ENCODE measurements at regions not wholly inside any gene's neighbourhood (a gene's known extent, or its start where the extent isn't known, plus 50 kb on each side); places are given as distances from the start of the nearest gene placed in this dataset.

GRCh38 chr12:67525617-67525884 is 123.0 kb upstream of the DYRK2 start:
- peaks cover 6% of the 10 kb centered on the region for H3K4me1 Mint-ChIP-seq
- no peaks in the 10 kb centered on the region for H3K9me3 ChIP-seq (ENCODE audit: low read depth)
- H3F3A ChIP-seq (ENCODE audit: low read depth): no peaks in the 10 kb centered on the region
- H3K27me3 ChIP-seq: no peaks in the 10 kb centered on the region
- H4K20me1 ChIP-seq (ENCODE audit: low read depth): no peaks in the 10 kb centered on the region
- H3K4me3 ChIP-seq: no peak overlapping the region
- peak; percentile 29 for DNase-seq (ENCODE audit: low spot score)
- H3K9me3 Mint-ChIP-seq: no peaks in the 10 kb centered on the region
- no peaks in the 10 kb centered on the region for H3K36me3 Mint-ChIP-seq
- no peaks in the 10 kb centered on the region for H3K36me3 ChIP-seq
- no peak for TF ChIP-seq CTCF (IDR thresholded peaks at IDR 0.05)
- TF ChIP-seq EZH2phosphoT487 (IDR thresholded peaks at IDR 0.05): no peak
- no peak for TF ChIP-seq EZH2 (IDR thresholded peaks at IDR 0.05)
- H3K9ac ChIP-seq: no peak overlapping the region
- peaks cover 16% of the 10 kb centered on the region for H3K4me1 ChIP-seq
- peaks cover 3% of the 10 kb centered on the region for H3K27me3 Mint-ChIP-seq (ENCODE audit: insufficient read depth, low read depth)
- H3K27ac ChIP-seq: no peak overlapping the region
- H3K4me2 ChIP-seq: no peak overlapping the region
- H3K79me2 ChIP-seq (ENCODE audit: low read depth): no peaks in the 10 kb centered on the region
- no peak overlapping the region for H3K4me3 Mint-ChIP-seq
- no peak overlapping the region for H3K27ac Mint-ChIP-seq
- H2AFZ ChIP-seq (replicated peaks): no peak overlapping the region

GRCh38 chr12:67526129-67526528 is 122.4 kb upstream of the DYRK2 start:
- no peak overlapping the region for H3K27ac Mint-ChIP-seq

GRCh38 chr12:67531051-67531450 is 117.5 kb upstream of the DYRK2 start:
- Histone ChIP-seq H3K4me2 (no peak overlapping the region), H3F3A (ENCODE audit: low read depth) (no peaks in the 10 kb centered on the region), H3K27ac (no peak overlapping the region), H3K4me1 (peaks cover 2% of the 10 kb centered on the region), H3K36me3 (no peaks in the 10 kb centered on the region), H3K9ac (no peak overlapping the region), H4K20me1 (ENCODE audit: low read depth) (no peaks in the 10 kb centered on the region), H3K27me3 (no peaks in the 10 kb centered on the region), H3K4me3 (no peak overlapping the region), H2AFZ (replicated peaks) (no peak overlapping the region), H3K79me2 (ENCODE audit: low read depth) (no peaks in the 10 kb centered on the region), H3K9me3 (ENCODE audit: low read depth) (no peaks in the 10 kb centered on the region)
- DNase-seq (ENCODE audit: low spot score): no peak
- H3K4me1 Mint-ChIP-seq: peaks cover 7% of the 10 kb centered on the region
- H3K27me3 Mint-ChIP-seq (ENCODE audit: insufficient read depth, low read depth): no peaks in the 10 kb centered on the region
- no peaks in the 10 kb centered on the region for H3K9me3 Mint-ChIP-seq
- no peaks in the 10 kb centered on the region for H3K36me3 Mint-ChIP-seq
- TF ChIP-seq CTCF (IDR thresholded peaks at IDR 0.05): no peak
- TF ChIP-seq EZH2 (IDR thresholded peaks at IDR 0.05): no peak
- no peak for TF ChIP-seq EZH2phosphoT487 (IDR thresholded peaks at IDR 0.05)
- H3K4me3 Mint-ChIP-seq: no peak overlapping the region
- no peak overlapping the region for H3K27ac Mint-ChIP-seq

More at GRCh38 chr12:67526129-67526528, 122.4 kb upstream of the DYRK2 start:
- Mint-ChIP-seq H3K4me1 (peaks cover 6% of the 10 kb centered on the region), H3K27me3 (ENCODE audit: insufficient read depth, low read depth) (peaks cover 3% of the 10 kb centered on the region), H3K9me3 (no peaks in the 10 kb centered on the region), H3K36me3 (no peaks in the 10 kb centered on the region), H3K4me3 (no peak overlapping the region)
- no peak for DNase-seq (ENCODE audit: low spot score)
- Histone ChIP-seq H3K36me3 (no peaks in the 10 kb centered on the region), H3K79me2 (ENCODE audit: low read depth) (no peaks in the 10 kb centered on the region), H3F3A (ENCODE audit: low read depth) (no peaks in the 10 kb centered on the region), H3K4me1 (peaks cover 16% of the 10 kb centered on the region), H3K9me3 (ENCODE audit: low read depth) (no peaks in the 10 kb centered on the region), H3K27me3 (no peaks in the 10 kb centered on the region), H4K20me1 (ENCODE audit: low read depth) (no peaks in the 10 kb centered on the region), H3K27ac (no peak overlapping the region), H2AFZ (replicated peaks) (no peak overlapping the region), H3K9ac (no peak overlapping the region), H3K4me2 (no peak overlapping the region), H3K4me3 (no peak overlapping the region)
- TF ChIP-seq CTCF (IDR thresholded peaks at IDR 0.05) (no peak), EZH2 (IDR thresholded peaks at IDR 0.05) (no peak), EZH2phosphoT487 (IDR thresholded peaks at IDR 0.05) (no peak)

GRCh38 chr12:67531501-67531900 is 117.0 kb upstream of the DYRK2 start:
- Histone ChIP-seq H3F3A (ENCODE audit: low read depth) (no peaks in the 10 kb centered on the region), H3K4me3 (no peak overlapping the region), H3K36me3 (no peaks in the 10 kb centered on the region), H3K9me3 (ENCODE audit: low read depth) (no peaks in the 10 kb centered on the region), H3K9ac (no peak overlapping the region), H3K79me2 (ENCODE audit: low read depth) (no peaks in the 10 kb centered on the region), H3K27me3 (no peaks in the 10 kb centered on the region), H2AFZ (replicated peaks) (no peak overlapping the region), H3K4me2 (no peak overlapping the region), H4K20me1 (ENCODE audit: low read depth) (no peaks in the 10 kb centered on the region), H3K4me1 (no peaks in the 10 kb centered on the region), H3K27ac (no peak overlapping the region)
- TF ChIP-seq EZH2phosphoT487 (IDR thresholded peaks at IDR 0.05) (no peak), EZH2 (IDR thresholded peaks at IDR 0.05) (no peak), CTCF (IDR thresholded peaks at IDR 0.05) (no peak)
- Mint-ChIP-seq H3K9me3 (no peaks in the 10 kb centered on the region), H3K4me1 (peaks cover 7% of the 10 kb centered on the region), H3K4me3 (no peak overlapping the region), H3K27me3 (ENCODE audit: insufficient read depth, low read depth) (no peaks in the 10 kb centered on the region), H3K27ac (no peak overlapping the region), H3K36me3 (no peaks in the 10 kb centered on the region)
- DNase-seq (ENCODE audit: low spot score): no peak
